ENCODE measurements at regions not wholly inside any gene's neighbourhood (a gene's known extent, or its start where the extent isn't known, plus 50 kb on each side); places are given as distances from the start of the nearest gene placed in this dataset.

DNA sequence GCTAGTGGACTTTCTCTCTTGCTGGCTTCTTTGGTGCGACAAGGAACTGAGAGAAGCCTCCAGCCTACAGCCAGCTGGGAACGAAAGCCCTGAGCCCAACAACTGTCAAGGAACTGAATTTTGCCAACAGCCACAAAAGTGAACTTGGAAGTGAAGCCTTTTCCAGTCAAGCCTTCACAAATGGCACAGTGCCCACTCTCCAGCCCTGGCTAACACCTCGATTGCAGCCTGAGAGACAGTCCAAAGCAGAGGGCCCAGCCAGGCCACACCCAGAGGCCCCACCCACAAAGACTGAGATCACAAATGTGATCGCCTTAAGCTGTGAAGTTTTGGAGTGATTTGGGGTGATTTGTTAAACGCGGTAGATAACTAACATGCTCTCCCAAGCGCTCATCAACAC lies 244.6 kb upstream of the SDK2 start:
- Histone ChIP-seq H3K9me3 (no peaks in the 10 kb centered on the region), H3K36me3 (no peaks in the 10 kb centered on the region), H3K4me3 (no peak overlapping the region), H3K27me3 (no peaks in the 10 kb centered on the region), H3K4me1 (no peaks in the 10 kb centered on the region), H3K27ac (no peak overlapping the region)
- TF ChIP-seq POLR2A (IDR thresholded peaks at IDR 0.05) (no peak), CTCF (IDR thresholded peaks at IDR 0.05) (no peak)
- intact Hi-C loops (cut with DNase I; ENCODE audit: low total_unique reads) = no loop called here
- no peak for DNase-seq

- no peaks in the 10 kb centered on the region for H3K27me3 ChIP-seq
- no peaks in the 10 kb centered on the region for H3K9me3 ChIP-seq
- TF ChIP-seq POLR2A (IDR thresholded peaks at IDR 0.05) (no peak), CTCF (IDR thresholded peaks at IDR 0.05) (no peak)
- no peak overlapping the region for H3K27ac ChIP-seq
- no peak overlapping the region for H3K4me3 ChIP-seq
- intact Hi-C loops (cut with DNase I; ENCODE audit: low total_unique reads) = no loop called here
- H3K36me3 ChIP-seq = no peaks in the 10 kb centered on the region
- no peaks in the 10 kb centered on the region for H3K4me1 ChIP-seq
- DNase-seq = no peak
Measured at GRCh38 chr17:73889439-73889838, 245.2 kb upstream of the SDK2 start.

GRCh38 chr17:73890831-73891405 lies 246.7 kb upstream of the SDK2 start:
- H3K27me3 ChIP-seq = no peaks in the 10 kb centered on the region
- intact Hi-C loops (cut with DNase I; ENCODE audit: low total_unique reads) = no loop called here
- DNase-seq = no peak
- no peak overlapping the region for H3K27ac ChIP-seq
- H3K36me3 ChIP-seq = no peaks in the 10 kb centered on the region
- no peak overlapping the region for H3K4me3 ChIP-seq
- TF ChIP-seq POLR2A (IDR thresholded peaks at IDR 0.05) (no peak), CTCF (IDR thresholded peaks at IDR 0.05) (no peak)
- no peaks in the 10 kb centered on the region for H3K9me3 ChIP-seq
- no peaks in the 10 kb centered on the region for H3K4me1 ChIP-seq

DNA sequence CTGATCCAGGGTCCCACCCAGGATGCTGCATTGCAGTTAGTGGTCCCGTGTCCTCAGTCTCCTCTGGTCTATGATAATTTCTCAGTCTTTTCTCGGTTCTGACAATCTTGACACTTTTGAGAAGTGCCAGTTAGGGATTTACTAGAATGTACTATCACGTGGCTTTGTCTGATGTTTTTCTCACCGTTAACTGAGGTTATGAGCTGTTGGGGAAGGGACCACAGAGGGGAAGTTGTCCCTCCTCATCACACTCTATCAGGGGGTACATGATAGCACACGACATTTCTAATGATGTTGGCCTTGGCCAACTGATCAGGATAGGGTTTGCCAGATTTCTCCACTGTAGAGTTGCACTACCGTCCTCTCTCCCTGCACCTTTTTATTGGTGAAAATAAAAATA lies 250.9 kb upstream of the SDK2 start:
- no peak for DNase-seq
- no peak overlapping the region for H3K27ac ChIP-seq
- no peaks in the 10 kb centered on the region for H3K4me1 ChIP-seq
- no peaks in the 10 kb centered on the region for H3K9me3 ChIP-seq
- H3K4me3 ChIP-seq = no peak overlapping the region
- no peak for TF ChIP-seq POLR2A (IDR thresholded peaks at IDR 0.05)
- TF ChIP-seq CTCF (IDR thresholded peaks at IDR 0.05) = no peak
- peaks cover 0 to 4% of the 10 kb centered on the region in 2 donors for H3K27me3 ChIP-seq
- no peaks in the 10 kb centered on the region for H3K36me3 ChIP-seq
- intact Hi-C loops (cut with DNase I; ENCODE audit: low total_unique reads) = no loop called here

DNA sequence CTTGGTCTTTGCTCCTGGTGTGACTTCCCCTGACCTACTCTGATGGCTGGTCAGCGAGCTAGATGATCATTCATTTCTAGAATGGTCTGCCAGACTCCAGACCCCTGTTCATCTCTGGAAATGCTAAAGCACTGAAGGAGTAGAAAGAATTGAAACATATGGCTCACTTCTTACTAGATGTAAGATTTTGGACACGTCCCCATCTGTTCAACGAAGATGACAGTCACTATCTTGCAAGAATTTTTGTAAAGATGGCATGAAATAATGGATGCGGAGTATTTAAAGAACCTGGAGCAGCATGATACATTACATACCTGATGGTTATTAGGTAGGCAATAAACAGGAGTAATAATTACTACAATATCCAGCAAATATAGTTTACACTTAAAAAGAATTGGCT lies 252.7 kb upstream of the SDK2 start:
- intact Hi-C loops (cut with DNase I; ENCODE audit: low total_unique reads) = no loop called here
- TF ChIP-seq POLR2A (IDR thresholded peaks at IDR 0.05) (no peak), CTCF (IDR thresholded peaks at IDR 0.05) (no peak)
- H3K4me1 ChIP-seq = no peaks in the 10 kb centered on the region
- no peaks in the 10 kb centered on the region for H3K9me3 ChIP-seq
- H3K27ac ChIP-seq = no peak overlapping the region
- H3K27me3 ChIP-seq = peaks cover 0 to 22% of the 10 kb centered on the region in 2 donors
- no peak for DNase-seq
- H3K36me3 ChIP-seq = no peaks in the 10 kb centered on the region
- H3K4me3 ChIP-seq = no peak overlapping the region

Data from uterus (tissue), 3 donors.